IgD-negative memory B cell (primary cell): ENCODE measurements at regions not wholly inside any gene's neighbourhood (a gene's known extent, or its start where the extent isn't known, plus 50 kb on each side); places are given as distances from the start of the nearest gene placed in this dataset.
A peak's percentile ranks its signal among the peaks of the same experiment; 100 is the strongest.

Source experiments
- H3K27ac Mint-ChIP-seq, 3 donors: one replicate each; pipeline ENCODE4 v1.8.0; 2020 to 2022; ENCODE audit warnings: mild to moderate bottlenecking in 3 of 3, mixed read lengths in 3 of 3, moderate library complexity in 1 of 3
- H3K27me3 Mint-ChIP-seq: one replicate; pipeline ENCODE4 v1.8.0; 2021; ENCODE audit warnings: mixed read lengths
- H3K36me3 Mint-ChIP-seq: one replicate; pipeline ENCODE4 v1.8.0; 2020; ENCODE audit warnings: mild to moderate bottlenecking, mixed read lengths
- H3K4me1 Mint-ChIP-seq, 3 donors: one replicate each; pipeline ENCODE4 v1.8.0; 2020 to 2022; ENCODE audit warnings: mixed read lengths in 3 of 3, mild to moderate bottlenecking in 1 of 3
- H3K4me3 Mint-ChIP-seq, 4 donors: one replicate each; pipeline ENCODE4 v1.8.0; 2020 to 2022; ENCODE audit warnings: mild to moderate bottlenecking in 4 of 4, mixed read lengths in 4 of 4, moderate library complexity in 3 of 4
- H3K9me3 Mint-ChIP-seq, 3 donors: one replicate each; pipeline ENCODE4 v1.8.0; 2020 to 2021; ENCODE audit warnings: mixed read lengths in 3 of 3, mild to moderate bottlenecking in 1 of 3

GRCh38 chr3:72597043-72597442 lies 251.2 kb downstream of the SHQ1 start:
- peak overlapping the region in 1 of 3 donors; percentile 52 for H3K27ac Mint-ChIP-seq
- no peaks in the 10 kb centered on the region for H3K4me1 Mint-ChIP-seq
- H3K4me3 Mint-ChIP-seq = no peak overlapping the region
- no peaks in the 10 kb centered on the region for H3K9me3 Mint-ChIP-seq
- no peaks in the 10 kb centered on the region for H3K36me3 Mint-ChIP-seq
- peaks cover 17% of the 10 kb centered on the region for H3K27me3 Mint-ChIP-seq

- H3K9me3 Mint-ChIP-seq = no peaks in the 10 kb centered on the region
- H3K27me3 Mint-ChIP-seq = peaks cover 12% of the 10 kb centered on the region
- H3K4me1 Mint-ChIP-seq = no peaks in the 10 kb centered on the region
- no peak overlapping the region for H3K27ac Mint-ChIP-seq
- H3K4me3 Mint-ChIP-seq = no peak overlapping the region
- H3K36me3 Mint-ChIP-seq = no peaks in the 10 kb centered on the region
Measured at GRCh38 chr3:72595927-72596610, 252.2 kb downstream of the SHQ1 start.

- no peaks in the 10 kb centered on the region for H3K9me3 Mint-ChIP-seq
- H3K36me3 Mint-ChIP-seq = no peaks in the 10 kb centered on the region
- H3K4me1 Mint-ChIP-seq = no peaks in the 10 kb centered on the region
- no peak overlapping the region for H3K27ac Mint-ChIP-seq
- H3K27me3 Mint-ChIP-seq = peaks cover 12% of the 10 kb centered on the region
- no peak overlapping the region for H3K4me3 Mint-ChIP-seq
Measured at GRCh38 chr3:72595376-72595775, 252.9 kb downstream of the SHQ1 start.

GRCh38 chr3:72594615-72595215 lies 253.5 kb downstream of the SHQ1 start:
- Mint-ChIP-seq H3K4me3 (no peak overlapping the region), H3K9me3 (no peaks in the 10 kb centered on the region), H3K27me3 (peaks cover 9% of the 10 kb centered on the region), H3K27ac (no peak overlapping the region), H3K4me1 (no peaks in the 10 kb centered on the region), H3K36me3 (no peaks in the 10 kb centered on the region)

GRCh38 chr3:72593881-72594397 lies 254.3 kb downstream of the SHQ1 start:
- Mint-ChIP-seq H3K36me3 (no peaks in the 10 kb centered on the region), H3K4me1 (no peaks in the 10 kb centered on the region), H3K4me3 (peak overlapping the region in 1 of 4 donors; percentile 70), H3K27me3 (peaks cover 6% of the 10 kb centered on the region), H3K27ac (no peak overlapping the region), H3K9me3 (no peaks in the 10 kb centered on the region)

GRCh38 chr3:72591522-72592421 lies 256.5 kb downstream of the SHQ1 start:
- H3K27ac Mint-ChIP-seq = no peak overlapping the region
- no peaks in the 10 kb centered on the region for H3K36me3 Mint-ChIP-seq
- no peak overlapping the region for H3K4me3 Mint-ChIP-seq
- H3K9me3 Mint-ChIP-seq = no peaks in the 10 kb centered on the region
- no peaks in the 10 kb centered on the region for H3K4me1 Mint-ChIP-seq
- peaks cover 5% of the 10 kb centered on the region for H3K27me3 Mint-ChIP-seq

- Mint-ChIP-seq H3K4me1 (no peaks in the 10 kb centered on the region), H3K9me3 (no peaks in the 10 kb centered on the region), H3K4me3 (no peak overlapping the region), H3K27ac (no peak overlapping the region), H3K36me3 (no peaks in the 10 kb centered on the region), H3K27me3 (peaks cover 7% of the 10 kb centered on the region)
Measured at GRCh38 chr3:72590732-72591221, 257.5 kb downstream of the SHQ1 start.

- Mint-ChIP-seq H3K4me3 (no peak overlapping the region), H3K27ac (no peak overlapping the region)
Measured at GRCh38 chr3:72587282-72587681, 261.0 kb downstream of the SHQ1 start.

GRCh38 chr3:72586694-72587093 lies 261.6 kb downstream of the SHQ1 start:
- peaks cover 7 to 14% (median 10%) of the 10 kb centered on the region in 3 donors for H3K4me1 Mint-ChIP-seq
- H3K27ac Mint-ChIP-seq = no peak overlapping the region
- H3K4me3 Mint-ChIP-seq = no peak overlapping the region
- H3K9me3 Mint-ChIP-seq = peaks cover 0 to 4% (median 0%) of the 10 kb centered on the region in 3 donors
- peaks cover 26% of the 10 kb centered on the region for H3K27me3 Mint-ChIP-seq
- no peaks in the 10 kb centered on the region for H3K36me3 Mint-ChIP-seq

More at GRCh38 chr3:72587282-72587681, 261.0 kb downstream of the SHQ1 start:
- Mint-ChIP-seq H3K9me3 (peaks cover 0 to 4% (median 0%) of the 10 kb centered on the region in 3 donors), H3K4me1 (peaks cover 4 to 10% (median 6%) of the 10 kb centered on the region in 3 donors), H3K36me3 (no peaks in the 10 kb centered on the region), H3K27me3 (peaks cover 26% of the 10 kb centered on the region)

GRCh38 chr3:72585966-72586365 lies 262.3 kb downstream of the SHQ1 start:
- Mint-ChIP-seq H3K4me1 (peaks cover 11 to 18% (median 13%) of the 10 kb centered on the region in 3 donors), H3K27ac (no peak overlapping the region), H3K27me3 (peaks cover 33% of the 10 kb centered on the region), H3K36me3 (no peaks in the 10 kb centered on the region), H3K4me3 (no peak overlapping the region), H3K9me3 (peaks cover 0 to 4% (median 0%) of the 10 kb centered on the region in 3 donors)

- H3K4me1 Mint-ChIP-seq = peaks cover 12 to 19% (median 13%) of the 10 kb centered on the region in 3 donors
- no peak overlapping the region for H3K4me3 Mint-ChIP-seq
- peaks cover 36% of the 10 kb centered on the region for H3K27me3 Mint-ChIP-seq
- H3K27ac Mint-ChIP-seq = no peak overlapping the region
- no peaks in the 10 kb centered on the region for H3K36me3 Mint-ChIP-seq
- H3K9me3 Mint-ChIP-seq = peaks cover 0 to 4% (median 0%) of the 10 kb centered on the region in 3 donors
Measured at GRCh38 chr3:72584262-72584661, 264.0 kb downstream of the SHQ1 start.

GRCh38 chr3:72582963-72583362 lies 265.3 kb downstream of the SHQ1 start:
- peaks cover 0 to 4% (median 0%) of the 10 kb centered on the region in 3 donors for H3K9me3 Mint-ChIP-seq
- H3K4me1 Mint-ChIP-seq = peaks cover 12 to 19% (median 13%) of the 10 kb centered on the region in 3 donors
- no peaks in the 10 kb centered on the region for H3K36me3 Mint-ChIP-seq
- peak overlapping the region in 1 of 4 donors; percentile 18 for H3K4me3 Mint-ChIP-seq
- H3K27me3 Mint-ChIP-seq = peaks cover 38% of the 10 kb centered on the region
- no peak overlapping the region for H3K27ac Mint-ChIP-seq

GRCh38 chr3:72582211-72582878 lies 265.9 kb downstream of the SHQ1 start:
- Mint-ChIP-seq H3K27me3 (peaks cover 39% of the 10 kb centered on the region), H3K27ac (no peak overlapping the region), H3K9me3 (peaks cover 0 to 4% (median 0%) of the 10 kb centered on the region in 3 donors), H3K36me3 (no peaks in the 10 kb centered on the region), H3K4me1 (peaks cover 12 to 19% (median 13%) of the 10 kb centered on the region in 3 donors), H3K4me3 (peak overlapping the region in 2 of 4 donors; percentile 10 to 28)

GRCh38 chr3:72580900-72581299 lies 267.3 kb downstream of the SHQ1 start:
- H3K36me3 Mint-ChIP-seq = no peaks in the 10 kb centered on the region
- peaks cover 0 to 4% (median 0%) of the 10 kb centered on the region in 3 donors for H3K9me3 Mint-ChIP-seq
- peaks cover 35% of the 10 kb centered on the region for H3K27me3 Mint-ChIP-seq
- peaks cover 12 to 19% (median 13%) of the 10 kb centered on the region in 3 donors for H3K4me1 Mint-ChIP-seq
- H3K27ac Mint-ChIP-seq = no peak overlapping the region
- H3K4me3 Mint-ChIP-seq = no peak overlapping the region
